AG09309 (cell line): ENCODE measurements at regions not wholly inside any gene's neighbourhood (a gene's known extent, or its start where the extent isn't known, plus 50 kb on each side); places are given as distances from the start of the nearest gene placed in this dataset.

ENCODE experiments used
- DNase-seq: peaks from one replicate; pipeline ENCODE4 v3.0.0-alpha.2; 2010; ENCODE audit warnings: low read depth
- H3K4me3 ChIP-seq: 2 replicates; pipeline ENCODE4 v1.5.1; 2011; ENCODE audit warnings: mild to moderate bottlenecking, low read depth, low read length, moderate library complexity; ENCODE audit not compliant: control insufficient read depth
- CTCF ChIP-seq: IDR thresholded peaks from 2 replicates; pipeline ENCODE4 v1.5.1; 2011; ENCODE audit warnings: mild to moderate bottlenecking, low read depth, low read length, inconsistent platforms; ENCODE audit not compliant: insufficient read depth, control insufficient read depth; ENCODE audit errors: missing control alignments

DNA sequence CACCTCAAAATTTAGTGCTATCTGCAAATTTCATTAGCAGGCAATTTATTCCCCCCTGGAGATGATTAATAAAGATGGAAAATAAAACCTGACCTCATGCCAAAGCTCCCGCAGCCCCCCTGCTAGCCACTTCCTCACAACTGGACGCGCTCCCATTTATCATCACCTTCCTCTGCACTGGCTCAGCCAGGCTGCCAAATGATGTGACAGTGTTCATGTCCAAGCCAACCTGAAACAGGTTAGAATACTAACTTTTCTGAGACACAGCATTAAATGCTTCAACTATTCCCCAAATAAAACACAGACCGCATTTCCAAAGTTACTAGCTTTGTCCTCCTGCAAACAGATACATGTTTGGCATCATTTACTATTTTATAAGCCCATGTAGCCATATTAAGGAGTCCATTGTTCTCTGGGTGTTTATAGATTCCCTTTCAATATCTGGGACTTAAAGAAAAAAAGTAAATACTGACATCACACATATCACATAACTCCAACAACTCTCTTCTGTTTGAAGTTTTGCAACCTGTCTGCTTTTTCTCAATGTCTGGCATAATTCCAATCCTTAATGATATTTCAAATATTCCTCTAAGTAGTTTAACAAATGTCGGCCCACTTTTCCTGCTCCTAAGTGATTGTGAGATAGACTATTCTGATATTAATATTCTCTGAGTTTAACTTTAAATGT is 829.7 kb upstream of the FAT3 start:
- no peak overlapping the region for H3K4me3 ChIP-seq
- no peak for DNase-seq
- TF ChIP-seq CTCF, result no peak

DNA sequence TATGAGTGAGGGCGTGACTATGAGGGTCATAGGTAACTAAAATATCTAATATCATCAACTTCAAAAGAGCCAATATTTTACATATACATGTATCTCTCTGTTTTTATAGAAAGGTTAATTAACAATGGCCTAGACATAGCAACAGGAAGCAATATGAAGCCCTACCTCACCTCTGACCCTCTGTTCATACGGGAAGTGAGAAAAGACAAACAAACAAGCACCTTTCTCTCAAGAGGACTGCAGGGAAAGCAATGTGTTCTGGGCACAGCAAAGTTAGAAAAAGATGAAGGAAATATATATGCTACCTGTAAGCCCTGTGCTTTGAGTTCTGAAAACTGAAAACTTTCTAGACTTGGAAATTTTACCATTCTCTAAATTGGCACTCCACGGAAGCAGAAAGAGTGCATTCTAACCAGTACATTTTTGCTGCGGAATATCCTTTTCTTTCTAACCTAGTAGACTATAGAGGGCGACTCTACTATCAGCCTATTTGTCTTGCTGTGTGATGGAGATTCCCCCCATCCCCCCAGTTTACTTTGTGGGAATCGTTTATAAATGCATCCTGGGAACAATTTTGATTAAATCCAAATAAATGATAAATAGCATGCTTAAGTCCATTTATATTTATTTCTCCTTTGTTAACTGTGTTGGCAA is 830.4 kb upstream of the FAT3 start:
- no peak overlapping the region for H3K4me3 ChIP-seq
- no peak for DNase-seq
- TF ChIP-seq CTCF, result no peak

GRCh38 chr11:91382946-91383345 is 841.7 kb upstream of the FAT3 start:
- H3K4me3 ChIP-seq, result no peak overlapping the region
- DNase-seq, result no peak
- TF ChIP-seq CTCF, result no peak

DNA sequence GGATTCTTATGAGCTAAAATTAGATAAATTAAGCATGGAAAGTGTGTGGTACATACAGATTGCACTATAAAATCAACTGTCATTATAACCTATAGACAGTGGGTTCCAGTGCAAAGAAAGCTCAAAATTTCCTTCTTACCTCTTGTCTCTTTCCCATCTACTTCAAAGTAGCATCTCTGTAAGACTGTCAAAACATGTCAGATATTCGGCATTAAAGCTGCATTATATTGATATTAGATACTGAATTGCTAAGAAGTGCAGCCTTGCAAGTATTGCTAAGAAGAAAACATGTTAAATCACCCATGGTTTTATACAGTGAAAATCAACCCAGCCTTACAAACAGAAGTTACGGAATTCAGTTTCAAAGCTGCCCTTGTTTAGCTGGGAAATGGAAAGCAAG is 849.8 kb upstream of the FAT3 start:
- DNase-seq, result no peak
- no peak for TF ChIP-seq CTCF
- no peak overlapping the region for H3K4me3 ChIP-seq

DNA sequence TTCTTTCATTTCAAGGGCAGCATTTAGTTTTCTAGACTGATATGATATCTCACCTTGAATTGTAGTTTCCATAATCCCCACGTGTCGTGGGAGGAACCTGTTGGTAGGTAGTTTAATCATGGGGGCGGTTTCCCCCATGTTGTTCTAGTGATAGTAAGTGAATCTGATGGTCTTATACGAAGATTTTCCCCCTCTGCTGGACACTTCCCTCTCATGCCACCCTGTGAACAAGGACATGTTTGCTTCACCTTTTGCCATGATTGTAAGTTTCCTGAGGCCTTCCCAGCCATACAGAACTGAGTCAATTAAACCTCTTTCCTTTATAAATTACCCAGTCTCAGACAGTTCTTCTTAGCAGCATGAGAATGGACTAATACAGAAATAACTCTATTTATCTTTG is 851.1 kb upstream of the FAT3 start:
- no peak overlapping the region for H3K4me3 ChIP-seq
- DNase-seq, result no peak
- no peak for TF ChIP-seq CTCF

DNA sequence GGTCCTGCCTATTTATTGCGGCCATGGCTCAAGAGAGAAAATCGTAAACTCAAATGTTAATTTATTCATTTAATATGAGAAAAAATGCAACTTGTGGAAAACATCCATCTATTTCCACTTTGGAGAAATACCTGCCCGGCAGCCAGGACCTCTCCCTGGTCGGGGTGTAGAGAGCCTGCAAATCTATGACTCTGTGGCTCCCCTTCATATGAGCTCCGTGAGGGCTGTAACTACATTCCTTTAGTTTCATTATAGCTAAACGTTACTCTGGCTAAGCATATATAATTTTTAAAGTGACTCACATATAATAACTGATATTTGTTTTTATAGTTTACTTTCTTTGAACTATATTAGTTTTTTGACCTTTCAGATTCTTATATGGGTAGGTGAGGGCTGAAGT is 857.8 kb upstream of the FAT3 start:
- no peak overlapping the region for H3K4me3 ChIP-seq
- no peak for DNase-seq
- TF ChIP-seq CTCF, result no peak
